HEK293T (cell line): ENCODE measurements at regions not wholly inside any gene's neighbourhood (a gene's known extent, or its start where the extent isn't known, plus 50 kb on each side); places are given as distances from the start of the nearest gene placed in this dataset.

Source experiments
- BHLHE40 ChIP-seq: fragments of 450-650 bp; IDR thresholded peaks from 2 replicates; pipeline ENCODE4 v1.6.1; 2016; ENCODE audit warnings: mild to moderate bottlenecking, moderate library complexity, borderline replicate concordance
- CTBP1 ChIP-seq: fragments of 450-650 bp; IDR thresholded peaks from 2 replicates; pipeline ENCODE4 v1.6.1; 2016; ENCODE audit warnings: borderline replicate concordance
- ELF4 ChIP-seq: fragments of 450-650 bp; IDR thresholded peaks from 2 replicates; pipeline ENCODE4 v1.6.1; 2017; ENCODE audit warnings: antibody characterized with exemption
- FOXA1 ChIP-seq: fragments of 450-650 bp; IDR thresholded peaks from 2 replicates; pipeline ENCODE4 v1.6.1; 2016; ENCODE audit warnings: mild to moderate bottlenecking
- FOXK2 ChIP-seq: fragments of 450-650 bp; IDR thresholded peaks from 2 replicates; pipeline ENCODE4 v1.6.1; 2016; ENCODE audit warnings: mild to moderate bottlenecking
- FOXM1 ChIP-seq: fragments of 450-650 bp; IDR thresholded peaks from 2 replicates; pipeline ENCODE4 v1.6.1; 2017; ENCODE audit warnings: mild to moderate bottlenecking, borderline replicate concordance
- HDGF ChIP-seq: fragments of 450-650 bp; IDR thresholded peaks from 2 replicates; pipeline ENCODE4 v1.6.1; 2017; ENCODE audit warnings: antibody characterized with exemption, borderline replicate concordance
- L3MBTL2 ChIP-seq: fragments of 450-650 bp; conservative IDR thresholded peaks from 2 replicates; pipeline ENCODE4 v1.6.1; 2016; ENCODE audit warnings: mild to moderate bottlenecking
- NFRKB ChIP-seq: fragments of 450-650 bp; IDR thresholded peaks from 2 replicates; pipeline ENCODE4 v1.6.1; 2016; ENCODE audit warnings: mild to moderate bottlenecking, moderate library complexity
- SP1 ChIP-seq: fragments of 450-650 bp; IDR thresholded peaks from 2 replicates; pipeline ENCODE4 v1.6.1; 2017
- SUZ12 ChIP-seq: fragments of 450-650 bp; IDR thresholded peaks from 2 replicates; pipeline ENCODE4 v1.6.1; 2016; ENCODE audit warnings: mild to moderate bottlenecking
- TF ChIP-seq, protein P1 (sequence below): fragments of 450-650 bp; IDR thresholded peaks from 2 replicates; pipeline ENCODE4 v1.6.1; 2016

DNA sequence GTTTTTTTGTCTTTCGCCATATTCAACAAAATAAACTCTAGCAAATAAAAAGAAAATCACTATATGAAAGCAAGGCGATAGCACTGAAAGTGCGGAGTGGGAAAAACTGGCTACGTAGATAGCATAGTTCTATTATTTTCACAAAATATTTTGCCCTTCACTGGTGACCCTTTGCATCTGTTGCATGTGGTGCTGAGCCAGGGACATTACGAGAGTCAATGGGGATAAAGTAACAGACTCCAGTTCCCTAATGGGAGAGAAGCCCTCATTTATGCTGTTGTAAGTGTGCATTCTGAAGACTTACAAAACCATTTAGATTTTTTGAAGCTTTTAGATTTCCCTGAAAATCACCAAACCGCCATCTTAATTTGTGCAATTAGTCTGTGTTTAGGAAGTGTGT is 501.6 kb downstream of the PPARGC1A start:
- no peak for TF ChIP-seq NFRKB
- no peak for TF ChIP-seq FOXM1
- no peak for TF ChIP-seq FOXA1
- no peak for TF ChIP-seq FOXK2
- no peak for TF ChIP-seq CTBP1
- TF ChIP-seq ELF4 = no peak
- no peak for TF ChIP-seq SP1
- no peak for TF ChIP-seq BHLHE40
- TF ChIP-seq L3MBTL2 = no peak
- no peak for TF ChIP-seq SUZ12
- no peak for TF ChIP-seq HDGF
- TF ChIP-seq, protein P1, sequence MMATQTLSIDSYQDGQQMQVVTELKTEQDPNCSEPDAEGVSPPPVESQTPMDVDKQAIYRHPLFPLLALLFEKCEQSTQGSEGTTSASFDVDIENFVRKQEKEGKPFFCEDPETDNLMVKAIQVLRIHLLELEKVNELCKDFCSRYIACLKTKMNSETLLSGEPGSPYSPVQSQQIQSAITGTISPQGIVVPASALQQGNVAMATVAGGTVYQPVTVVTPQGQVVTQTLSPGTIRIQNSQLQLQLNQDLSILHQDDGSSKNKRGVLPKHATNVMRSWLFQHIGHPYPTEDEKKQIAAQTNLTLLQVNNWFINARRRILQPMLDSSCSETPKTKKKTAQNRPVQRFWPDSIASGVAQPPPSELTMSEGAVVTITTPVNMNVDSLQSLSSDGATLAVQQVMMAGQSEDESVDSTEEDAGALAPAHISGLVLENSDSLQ = no peak
